HuH-7 (cell line): ENCODE measurements at regions not wholly inside any gene's neighbourhood (a gene's known extent, or its start where the extent isn't known, plus 50 kb on each side); places are given as distances from the start of the nearest gene placed in this dataset.

Source experiments
- DNase-seq: peaks from one replicate; pipeline ENCODE4 v3.0.0; 2011; ENCODE audit warnings: low spot score

GRCh38 chr1:103854279-103854678 lies 104.6 kb downstream of the AMY1C start:
- DNase-seq = no peak

- DNase-seq = no peak
Observed at GRCh38 chr1:103859721-103860120, 110.0 kb downstream of the AMY1C start.

- DNase-seq = no peak
Observed at GRCh38 chr1:103898576-103899345, 149.1 kb downstream of the AMY1C start.

- no peak for DNase-seq
Observed at GRCh38 chr1:103900005-103900404, 150.3 kb downstream of the AMY1C start.

- DNase-seq = no peak
Observed at GRCh38 chr1:103901072-103901471, 151.4 kb downstream of the AMY1C start.

- DNase-seq = no peak
Observed at GRCh38 chr1:103905363-103905762, 155.7 kb downstream of the AMY1C start.

GRCh38 chr1:103911450-103911849 lies 161.8 kb downstream of the AMY1C start:
- DNase-seq = no peak

GRCh38 chr1:103917795-103918194 lies 168.1 kb downstream of the AMY1C start:
- DNase-seq = no peak

GRCh38 chr1:103931891-103932290 lies 182.2 kb downstream of the AMY1C start:
- DNase-seq = no peak

- no peak for DNase-seq
Observed at GRCh38 chr1:103937763-103938357, 188.2 kb downstream of the AMY1C start.

GRCh38 chr1:103941086-103941485 lies 191.4 kb downstream of the AMY1C start:
- DNase-seq = no peak

- DNase-seq = no peak
Observed at GRCh38 chr1:103942029-103942428, 192.3 kb downstream of the AMY1C start.

- no peak for DNase-seq
Observed at GRCh38 chr1:103945774-103946173, 196.1 kb downstream of the AMY1C start.

GRCh38 chr1:103948526-103948925 lies 198.8 kb downstream of the AMY1C start:
- no peak for DNase-seq

- no peak for DNase-seq
Observed at GRCh38 chr1:103949779-103950178, 200.1 kb downstream of the AMY1C start.

- no peak for DNase-seq
Observed at GRCh38 chr1:103953386-103953785, 203.7 kb downstream of the AMY1C start.

GRCh38 chr1:103958699-103959098 lies 209.0 kb downstream of the AMY1C start:
- DNase-seq = no peak

- no peak for DNase-seq
Observed at GRCh38 chr1:103959565-103959964, 209.9 kb downstream of the AMY1C start.

GRCh38 chr1:103960045-103960444 lies 210.3 kb downstream of the AMY1C start:
- no peak for DNase-seq

GRCh38 chr1:103960710-103961109 lies 211.0 kb downstream of the AMY1C start:
- no peak for DNase-seq

- no peak for DNase-seq
Observed at GRCh38 chr1:103986792-103987191, 237.1 kb downstream of the AMY1C start.

GRCh38 chr1:103997631-103998030 lies 247.9 kb downstream of the AMY1C start:
- DNase-seq = no peak

GRCh38 chr1:104018922-104019674 lies 269.4 kb downstream of the AMY1C start:
- DNase-seq = no peak
